ENCODE measurements at regions not wholly inside any gene's neighbourhood (a gene's known extent, or its start where the extent isn't known, plus 50 kb on each side); places are given as distances from the start of the nearest gene placed in this dataset.
"Not testable (repeated sequence)": the region's sequence is repeated elsewhere in the genome, so short reads cannot be mapped to it uniquely, and the experiment has no call there.

- no peak for DNase-seq
- H3K4me3 ChIP-seq = no peak overlapping the region
- H3K27me3 ChIP-seq (ENCODE audit: control insufficient read depth in 3 of 3, insufficient read depth in 3 of 3, low read length in 2 of 3) = no peaks in the 10 kb centered on the region
- TF ChIP-seq, protein P1, sequence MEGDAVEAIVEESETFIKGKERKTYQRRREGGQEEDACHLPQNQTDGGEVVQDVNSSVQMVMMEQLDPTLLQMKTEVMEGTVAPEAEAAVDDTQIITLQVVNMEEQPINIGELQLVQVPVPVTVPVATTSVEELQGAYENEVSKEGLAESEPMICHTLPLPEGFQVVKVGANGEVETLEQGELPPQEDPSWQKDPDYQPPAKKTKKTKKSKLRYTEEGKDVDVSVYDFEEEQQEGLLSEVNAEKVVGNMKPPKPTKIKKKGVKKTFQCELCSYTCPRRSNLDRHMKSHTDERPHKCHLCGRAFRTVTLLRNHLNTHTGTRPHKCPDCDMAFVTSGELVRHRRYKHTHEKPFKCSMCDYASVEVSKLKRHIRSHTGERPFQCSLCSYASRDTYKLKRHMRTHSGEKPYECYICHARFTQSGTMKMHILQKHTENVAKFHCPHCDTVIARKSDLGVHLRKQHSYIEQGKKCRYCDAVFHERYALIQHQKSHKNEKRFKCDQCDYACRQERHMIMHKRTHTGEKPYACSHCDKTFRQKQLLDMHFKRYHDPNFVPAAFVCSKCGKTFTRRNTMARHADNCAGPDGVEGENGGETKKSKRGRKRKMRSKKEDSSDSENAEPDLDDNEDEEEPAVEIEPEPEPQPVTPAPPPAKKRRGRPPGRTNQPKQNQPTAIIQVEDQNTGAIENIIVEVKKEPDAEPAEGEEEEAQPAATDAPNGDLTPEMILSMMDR (IDR thresholded peaks at IDR 0.05; ENCODE audit: control extremely low read depth, extremely low read depth) = no peak
- WGBS, 2 donors = 94 to 96% methylated on average over 8 of the region's 8 CpGs
- no peaks in the 10 kb centered on the region for H3K9me3 ChIP-seq (ENCODE audit: control insufficient read depth in 4 of 4, insufficient read depth in 3 of 4, low read length in 3 of 4)
- H3K9ac ChIP-seq (ENCODE audit: insufficient read depth in 1 of 2, low read length in 2 of 2) = no peak overlapping the region
- no peaks in the 10 kb centered on the region for H3K4me1 ChIP-seq (ENCODE audit: control insufficient read depth in 5 of 5, insufficient read depth in 5 of 5, low read length in 5 of 5)
- H3K36me3 ChIP-seq (ENCODE audit: control insufficient read depth in 4 of 4, insufficient read depth in 4 of 4, low read length in 4 of 4) = no peaks in the 10 kb centered on the region
- ATAC-seq (ENCODE audit: insufficient read depth, low FRiP score) = no peak
- no peak overlapping the region for H3K27ac ChIP-seq (ENCODE audit: low read depth in 1 of 2, low read length in 1 of 2)
Observed at GRCh38 chr22:23470811-23471389, 109.2 kb downstream of the IGLL1 start.

DNA sequence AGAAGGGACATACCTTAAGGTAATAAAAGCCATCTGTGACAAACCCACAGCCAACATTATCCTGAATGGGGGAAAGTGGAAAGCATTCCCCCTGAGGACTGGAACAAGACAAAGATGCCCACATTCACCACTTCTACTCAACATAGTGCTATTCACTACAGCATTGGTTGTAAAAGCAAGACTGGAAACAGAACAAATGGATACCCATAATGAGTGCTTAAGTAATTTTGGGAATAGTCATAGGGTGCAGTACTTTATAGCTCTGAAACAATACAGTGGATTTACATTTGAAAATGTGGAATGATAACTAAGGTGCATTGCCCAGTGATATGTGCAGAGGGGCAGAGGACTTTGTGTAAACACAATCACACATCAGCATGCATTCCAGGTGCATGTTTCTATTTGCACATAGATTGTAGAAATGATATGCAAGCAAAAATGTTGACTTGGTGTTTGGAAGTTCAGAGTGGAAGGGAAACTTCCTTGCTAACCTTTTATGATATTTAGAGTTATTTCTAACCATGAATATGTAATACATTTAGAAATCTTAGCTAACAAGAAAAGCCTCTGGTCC lies 112.3 kb downstream of the IGLL1 start:
- DNase-seq (no peak), ATAC-seq (ENCODE audit: insufficient read depth, low FRiP score) (no peak)
- Histone ChIP-seq H3K36me3 (ENCODE audit: control insufficient read depth in 4 of 4, insufficient read depth in 4 of 4, low read length in 4 of 4) (no peaks in the 10 kb centered on the region), H3K4me3 (no peak overlapping the region), H3K4me1 (ENCODE audit: control insufficient read depth in 5 of 5, insufficient read depth in 5 of 5, low read length in 5 of 5) (peaks cover 0 to 7% (median 0%) of the 10 kb centered on the region in 5 donors), H3K27me3 (ENCODE audit: control insufficient read depth in 3 of 3, insufficient read depth in 3 of 3, low read length in 2 of 3) (no peaks in the 10 kb centered on the region), H3K9ac (ENCODE audit: insufficient read depth in 1 of 2, low read length in 2 of 2) (no peak overlapping the region), H3K27ac (ENCODE audit: low read depth in 1 of 2, low read length in 1 of 2) (no peak overlapping the region), H3K9me3 (ENCODE audit: control insufficient read depth in 4 of 4, insufficient read depth in 3 of 4, low read length in 3 of 4) (no peaks in the 10 kb centered on the region)
- TF ChIP-seq, protein P1 (IDR thresholded peaks at IDR 0.05; ENCODE audit: control extremely low read depth, extremely low read depth) = no peak

DNA sequence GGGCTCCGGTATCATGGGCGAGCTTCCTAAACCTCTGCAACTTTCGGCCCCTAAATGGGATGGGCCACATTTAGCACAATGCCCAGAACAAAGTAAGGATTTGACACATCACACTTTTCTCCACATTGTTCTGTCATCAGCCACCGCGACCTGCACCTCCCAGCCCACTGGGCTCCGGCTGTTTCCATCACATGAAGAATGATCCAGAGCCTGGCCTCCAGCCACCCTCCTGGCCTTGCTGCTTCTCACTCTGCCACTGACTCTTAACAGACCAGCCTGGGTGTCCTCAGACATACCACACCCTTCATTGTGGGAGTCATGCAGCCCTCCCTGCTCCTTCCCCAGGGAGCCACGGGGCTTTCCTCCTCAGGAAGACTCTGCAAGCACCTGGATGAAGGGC lies 113.7 kb downstream of the IGLL1 start:
- 91 to 92% methylated on average over 7 of the region's 7 CpGs for WGBS, 2 donors
- Histone ChIP-seq H3K27ac (ENCODE audit: low read depth in 1 of 2, low read length in 1 of 2) (no peak overlapping the region), H3K36me3 (ENCODE audit: control insufficient read depth in 4 of 4, insufficient read depth in 4 of 4, low read length in 4 of 4) (no peaks in the 10 kb centered on the region), H3K4me1 (ENCODE audit: control insufficient read depth in 5 of 5, insufficient read depth in 5 of 5, low read length in 5 of 5) (peaks cover 0 to 7% (median 0%) of the 10 kb centered on the region in 5 donors), H3K27me3 (ENCODE audit: control insufficient read depth in 3 of 3, insufficient read depth in 3 of 3, low read length in 2 of 3) (no peaks in the 10 kb centered on the region), H3K9ac (ENCODE audit: insufficient read depth in 1 of 2, low read length in 2 of 2) (no peak overlapping the region), H3K4me3 (no peak overlapping the region), H3K9me3 (ENCODE audit: control insufficient read depth in 4 of 4, insufficient read depth in 3 of 4, low read length in 3 of 4) (no peaks in the 10 kb centered on the region)
- ATAC-seq (ENCODE audit: insufficient read depth, low FRiP score) = no peak
- no peak for DNase-seq
- TF ChIP-seq, protein P1 (IDR thresholded peaks at IDR 0.05; ENCODE audit: control extremely low read depth, extremely low read depth) = no peak

DNA sequence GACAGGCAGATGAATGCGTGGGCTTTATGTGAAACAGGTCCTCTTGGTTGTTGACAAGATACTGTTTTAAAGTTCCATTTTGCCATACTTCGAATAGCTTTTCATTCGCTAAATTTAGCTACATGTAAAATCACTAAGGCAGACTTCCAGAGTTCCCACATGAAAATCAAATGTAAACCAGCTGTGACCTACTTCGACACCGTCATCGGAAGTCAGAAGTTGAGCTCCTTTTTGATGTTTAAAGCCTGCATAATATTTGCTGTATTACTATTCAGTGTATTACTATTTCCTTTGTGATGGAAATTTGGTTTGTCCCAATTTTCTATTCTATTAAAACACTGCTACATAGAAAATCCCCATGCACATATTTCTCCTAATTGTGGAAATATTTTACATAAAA lies 115.3 kb downstream of the IGLL1 start:
- H3K27me3 ChIP-seq (ENCODE audit: control insufficient read depth in 3 of 3, insufficient read depth in 3 of 3, low read length in 2 of 3); H3K4me3 ChIP-seq; ATAC-seq (ENCODE audit: insufficient read depth, low FRiP score); H3K4me1 ChIP-seq (ENCODE audit: control insufficient read depth in 5 of 5, insufficient read depth in 5 of 5, low read length in 5 of 5); H3K36me3 ChIP-seq (ENCODE audit: control insufficient read depth in 4 of 4, insufficient read depth in 4 of 4, low read length in 4 of 4); H3K9ac ChIP-seq (ENCODE audit: insufficient read depth in 1 of 2, low read length in 2 of 2); H3K9me3 ChIP-seq (ENCODE audit: control insufficient read depth in 4 of 4, insufficient read depth in 3 of 4, low read length in 3 of 4); H3K27ac ChIP-seq (ENCODE audit: low read depth in 1 of 2, low read length in 1 of 2): not testable (repeated sequence)
- 71 to 86% methylated on average over 5 to 6 of the region's 6 CpGs for WGBS, 2 donors
- DNase-seq = peak in 2 of 3 donors; percentile 21 to 58

- 27 to 66% methylated on average over 22 to 24 of the region's 24 CpGs for WGBS, 2 donors
- not testable (repeated sequence) for H3K36me3 ChIP-seq (ENCODE audit: control insufficient read depth in 4 of 4, insufficient read depth in 4 of 4, low read length in 4 of 4); H3K9me3 ChIP-seq (ENCODE audit: control insufficient read depth in 4 of 4, insufficient read depth in 3 of 4, low read length in 3 of 4); H3K27ac ChIP-seq (ENCODE audit: low read depth in 1 of 2, low read length in 1 of 2); DNase-seq; H3K9ac ChIP-seq (ENCODE audit: insufficient read depth in 1 of 2, low read length in 2 of 2); H3K4me3 ChIP-seq; ATAC-seq (ENCODE audit: insufficient read depth, low FRiP score); H3K4me1 ChIP-seq (ENCODE audit: control insufficient read depth in 5 of 5, insufficient read depth in 5 of 5, low read length in 5 of 5); H3K27me3 ChIP-seq (ENCODE audit: control insufficient read depth in 3 of 3, insufficient read depth in 3 of 3, low read length in 2 of 3)
Observed at GRCh38 chr22:23460517-23461031, 119.5 kb downstream of the IGLL1 start.

All from lung (tissue), 11 donors.